IMR-90 (cell line): ENCODE measurements at regions not wholly inside any gene's neighbourhood (a gene's known extent, or its start where the extent isn't known, plus 50 kb on each side); places are given as distances from the start of the nearest gene placed in this dataset.

Experiments
- ATAC-seq: fragments of 200-7000 bp; cut with Tn5 transposase; 2 replicates; pipeline ENCODE4 v1.9.1; 2020; ENCODE audit warnings: low read depth, mild to moderate bottlenecking, moderate library complexity
- BruUV-seq: library from RNA; stranded (reverse); fragments of 400-500 nt; replicated peaks from 2 replicates; lab custom pipeline; 2021; lab: Mats Ljungman, UMichigan
- CTCF ChIA-PET: fragments of 300-600 bp; formaldehyde crosslinking; extraction: SDS; loops from one replicate; lab custom pipeline; 2021; ENCODE audit warnings: antibody characterized with exemption; lab: Yijun Ruan, JAX
- POLR2A ChIA-PET: fragments of 300-600 bp; sonication (Branson Sonifier 250); formaldehyde crosslinking; loops from one replicate; lab custom pipeline; 2022; ENCODE audit warnings: antibody characterized with exemption; ENCODE audit not compliant: unreplicated experiment; lab: Charles Lee
- DNase-seq: peaks from one replicate; pipeline ENCODE4 v3.0.0; 2013
- H2AFZ ChIP-seq: replicated peaks from 2 replicates; pipeline ENCODE3; 2013; ENCODE audit warnings: low read length, mild to moderate bottlenecking; ENCODE audit not compliant: poor library complexity
- H2AK5ac ChIP-seq: 2 replicates; pipeline ENCODE4 v1.6.1; 2013; ENCODE audit warnings: low read depth, low read length, inconsistent platforms
- H2AK9ac ChIP-seq: replicated peaks from 2 replicates; pipeline ENCODE3; 2013; ENCODE audit warnings: mild to moderate bottlenecking, low read depth, low read length, moderate library complexity; ENCODE audit not compliant: poor library complexity
- H2BK120ac ChIP-seq: 2 replicates; pipeline ENCODE4 v1.6.1; 2013; ENCODE audit warnings: low read depth, low read length, inconsistent platforms
- H2BK15ac ChIP-seq: 3 replicates; pipeline ENCODE4 v1.6.1; 2013; ENCODE audit warnings: low read depth, low read length, inconsistent platforms
- H2BK20ac ChIP-seq: 2 replicates; pipeline ENCODE4 v1.6.1; 2013; ENCODE audit warnings: low read depth, mild to moderate bottlenecking, inconsistent platforms, low read length, moderate library complexity
- H2BK5ac ChIP-seq: 2 replicates; pipeline ENCODE4 v1.6.1; 2013; ENCODE audit warnings: mild to moderate bottlenecking, low read depth, low read length, inconsistent platforms; ENCODE audit not compliant: poor library complexity, severe bottlenecking
- H3K14ac ChIP-seq: replicated peaks from 2 replicates; pipeline ENCODE4 v1.6.1; 2013; ENCODE audit warnings: low read depth, low read length, inconsistent platforms
- H3K18ac ChIP-seq: 2 replicates; pipeline ENCODE4 v1.6.1; 2013; ENCODE audit warnings: low read depth, low read length, control low read depth
- H3K23ac ChIP-seq: 2 replicates; pipeline ENCODE4 v1.6.1; 2013; ENCODE audit warnings: low read depth, low read length, inconsistent platforms
- H3K27ac ChIP-seq: 2 replicates; pipeline ENCODE4 v1.5.1; 2013; ENCODE audit warnings: mild to moderate bottlenecking, control low read depth, low read length; ENCODE audit not compliant: insufficient read depth
- H3K27me3 ChIP-seq: 2 replicates; pipeline ENCODE4 v1.6.1; 2013; ENCODE audit warnings: low read length; ENCODE audit not compliant: control insufficient read depth, insufficient read depth
- H3K36me3 ChIP-seq: 2 replicates; pipeline ENCODE4 v1.6.1; 2013; ENCODE audit warnings: low read length, mixed read lengths; ENCODE audit not compliant: control insufficient read depth, insufficient read depth
- H3K4ac ChIP-seq: 2 replicates; pipeline ENCODE4 v1.6.1; 2013; ENCODE audit warnings: low read depth, low read length, inconsistent platforms
- H3K4me1 ChIP-seq: 2 replicates; pipeline ENCODE4 v1.6.1; 2013; ENCODE audit warnings: low read length, mixed read lengths; ENCODE audit not compliant: control insufficient read depth, insufficient read depth
- H3K4me2 ChIP-seq: 2 replicates; pipeline ENCODE4 v1.6.1; 2013; ENCODE audit warnings: low read depth, mild to moderate bottlenecking, control low read depth, low read length, moderate library complexity
- H3K4me3 ChIP-seq: 2 replicates; pipeline ENCODE4 v1.5.1; 2013; ENCODE audit warnings: low read depth, mild to moderate bottlenecking, control low read depth, low read length, moderate library complexity; ENCODE audit not compliant: insufficient read depth
- H3K56ac ChIP-seq: 2 replicates; pipeline ENCODE4 v1.6.1; 2013; ENCODE audit warnings: low read length, inconsistent platforms; ENCODE audit not compliant: insufficient read depth; ENCODE audit errors: extremely low read depth
- H3K79me1 ChIP-seq, 2 experiments: 2 replicates each; pipeline ENCODE4 v1.6.1; 2013; ENCODE audit warnings: low read length in 2 of 2, inconsistent platforms in 1 of 2, low read depth in 1 of 2
- H3K9ac ChIP-seq: 2 replicates; pipeline ENCODE4 v1.6.1; 2013; ENCODE audit warnings: low read depth, low read length, control low read depth
- H3K9me1 ChIP-seq: 2 replicates; pipeline ENCODE4 v1.6.1; 2013; ENCODE audit warnings: low read length, inconsistent platforms; ENCODE audit not compliant: insufficient read depth
- H3K9me3 ChIP-seq: 2 replicates; pipeline ENCODE4 v1.6.1; 2013; ENCODE audit warnings: low read length; ENCODE audit not compliant: control insufficient read depth, insufficient read depth
- H4K20me1 ChIP-seq: 2 replicates; pipeline ENCODE4 v1.6.1; 2013; ENCODE audit warnings: low read length, inconsistent platforms; ENCODE audit not compliant: insufficient read depth
- H4K5ac ChIP-seq: 2 replicates; pipeline ENCODE4 v1.6.1; 2013; ENCODE audit warnings: mild to moderate bottlenecking, low read depth, low read length, control low read depth
- H4K8ac ChIP-seq, 2 experiments: 2 replicates each; pipeline ENCODE4 v1.6.1; 2013; ENCODE audit warnings: low read depth in 2 of 2, low read length in 2 of 2, control low read depth in 1 of 2, inconsistent platforms in 1 of 2
- H4K91ac ChIP-seq: 2 replicates; pipeline ENCODE4 v1.6.1; 2013; ENCODE audit warnings: low read depth, low read length, inconsistent platforms; ENCODE audit not compliant: insufficient read depth
- CEBPB ChIP-seq: IDR thresholded peaks from 2 replicates; pipeline ENCODE4 v1.6.1; 2012; ENCODE audit warnings: low read depth, low read length, improper control_type of control experiment
- CHD1 ChIP-seq: IDR thresholded peaks from 2 replicates; pipeline ENCODE4 v1.6.1; 2012; ENCODE audit warnings: low read depth, low read length, improper control_type of control experiment
- CTCF ChIP-seq: conservative IDR thresholded peaks from 2 replicates; pipeline ENCODE4 v1.5.1; 2012; ENCODE audit warnings: mild to moderate bottlenecking, low read depth, low read length, improper control_type of control experiment
- ELK1 ChIP-seq: fragments of 150-350 bp; IDR thresholded peaks from 2 replicates; pipeline ENCODE4 v1.6.1; 2016; ENCODE audit warnings: low read depth, mild to moderate bottlenecking, low read length, moderate library complexity, borderline replicate concordance
- MAZ ChIP-seq: IDR thresholded peaks from 2 replicates; pipeline ENCODE4 v1.6.1; 2012; ENCODE audit warnings: low read depth, mild to moderate bottlenecking, low read length, improper control_type of control experiment, moderate library complexity, borderline replicate concordance
- MXI1 ChIP-seq: IDR thresholded peaks from 2 replicates; pipeline ENCODE4 v1.6.1; 2012; ENCODE audit warnings: low read depth, mild to moderate bottlenecking, low read length, moderate library complexity, borderline replicate concordance
- NFE2L2 ChIP-seq: fragments of 150-350 bp; IDR thresholded peaks from 2 replicates; pipeline ENCODE4 v1.6.1; 2016; ENCODE audit warnings: low read depth, mild to moderate bottlenecking, low read length
- RAD21 ChIP-seq: IDR thresholded peaks from 2 replicates; pipeline ENCODE4 v1.6.1; 2012; ENCODE audit warnings: low read length, improper control_type of control experiment
- RFX5 ChIP-seq: IDR thresholded peaks from 2 replicates; pipeline ENCODE4 v1.8.0; 2012; ENCODE audit warnings: low read depth, mild to moderate bottlenecking, low read length, moderate library complexity
- SMC3 ChIP-seq: fragments of 150-350 bp; IDR thresholded peaks from 2 replicates; pipeline ENCODE4 v1.6.1; 2016; ENCODE audit warnings: low read depth, mild to moderate bottlenecking, antibody characterized with exemption, low read length, moderate library complexity
- WGBS, 2 experiments: methylation state at CpG; one replicate each; pipeline versions ENCODE4 v1.1.5 to v1.1.7; 2013; ENCODE audit warnings: missing lambda C conversion rate in 2 of 2; ENCODE audit not compliant: insufficient read length in 1 of 2; ENCODE audit errors: extremely low coverage in 2 of 2; 5-methylcytosine and 5-hydroxymethylcytosine counted together
- dilution Hi-C: fragments of 300-500 bp; cut with HindIII; formaldehyde crosslinking; loops from one replicate; pipeline ENCODE4 v1.14.3; 2018; ENCODE audit warnings: low sequenced_read_pairs; ENCODE audit not compliant: unreplicated experiment
- in situ Hi-C: fragments of 300-500 bp; cut with MboI; formaldehyde crosslinking; loops from 3 replicates; pipeline ENCODE4 v1.14.3; 2019; ENCODE audit warnings: low sequenced_read_pairs, inconsistent platforms, mixed read lengths
- intact Hi-C: fragments of 100-400 bp; cut with micrococcal nuclease; formaldehyde crosslinking; loops from 2 replicates; pipeline ENCODE4 v1.10.0; 2022

- CTCF ChIA-PET: no interaction called here
These were observed 207.2 kb upstream of the GPR26 start for GRCh38 chr10:123458933-123459332.

More at GRCh38 chr10:123458933-123459332, 207.2 kb upstream of the GPR26 start:
- Histone ChIP-seq H3K9ac (no peak overlapping the region), H2AK5ac (no peak overlapping the region), H3K79me1 (no peaks in the 10 kb centered on the region), H3K9me1 (no peaks in the 10 kb centered on the region), H4K8ac (no peak overlapping the region), H3K56ac (no peak overlapping the region), H3K4ac (no peak overlapping the region), H3K4me2 (no peak overlapping the region), H3K4me1 (no peaks in the 10 kb centered on the region), H3K9me3 (peaks cover 50% of the 10 kb centered on the region), H2BK5ac (no peak overlapping the region), H4K20me1 (no peaks in the 10 kb centered on the region), H3K36me3 (no peaks in the 10 kb centered on the region), H4K5ac (no peak overlapping the region), H3K14ac (no peak overlapping the region), H3K27me3 (no peaks in the 10 kb centered on the region), H2BK15ac (no peak overlapping the region), H2BK120ac (no peak overlapping the region), H4K91ac (no peak overlapping the region), H3K4me3 (no peak overlapping the region), H3K27ac (no peak overlapping the region), H2AK9ac (no peak overlapping the region), H3K23ac (no peak overlapping the region), H2BK20ac (no peak overlapping the region), H2AFZ (no peak overlapping the region), H3K18ac (no peak overlapping the region)
- POLR2A ChIA-PET: no interaction called here
- dilution Hi-C loops: no loop called here
- BruUV-seq: no TSS peak
- TF ChIP-seq CHD1 (no peak), SMC3 (no peak), NFE2L2 (no peak), RFX5 (no peak), RAD21 (no peak), CTCF (no peak), CEBPB (no peak), ELK1 (no peak), MXI1 (no peak), MAZ (no peak)
- no peak for DNase-seq
- in situ Hi-C loops: no loop called here
- WGBS, 2 experiments: 12% methylated on average over 3 of the region's 5 CpGs; no CpG with 5 or more reads in 1 of the 2 experiments
- intact Hi-C loops: no loop called here
- no peak for ATAC-seq
